Heart left ventricle (tissue), 16 donors: ENCODE measurements at regions not wholly inside any gene's neighbourhood (a gene's known extent, or its start where the extent isn't known, plus 50 kb on each side); places are given as distances from the start of the nearest gene placed in this dataset.
A peak's percentile ranks its signal among the peaks of the same experiment; 100 is the strongest.

Experiments used
- ATAC-seq, 4 donors: fragments of 200-7000 bp; cut with Tn5 transposase; one replicate each; pipeline ENCODE4 v1.9.1; 2020 to 2022; ENCODE audit warnings: moderate library complexity in 4 of 4, mild to moderate bottlenecking in 3 of 4, moderate number of reproducible peaks in 1 of 4
- DNase-seq, 5 donors: peaks; one replicate each; pipeline ENCODE4 v3.0.0-alpha.2; 2020
- H3K27ac ChIP-seq, 12 donors: fragments of 200-600 bp; sonication (generic) in 4 of 12; one replicate each; pipeline versions ENCODE4 v1.5.0 to v1.8.0; 2016 to 2022; ENCODE audit warnings: mild to moderate bottlenecking in 2 of 12
- H3K27me3 ChIP-seq, 9 donors: fragments of 200-600 bp; sonication (generic) in 2 of 9; one replicate each; pipeline versions ENCODE4 v1.5.1 to v1.8.0; 2016 to 2022; ENCODE audit warnings: mild to moderate bottlenecking in 3 of 9
- H3K36me3 ChIP-seq, 9 donors: fragments of 200-600 bp; sonication (generic) in 2 of 9; one replicate each; pipeline versions ENCODE4 v1.5.0 to v1.8.0; 2018 to 2022; ENCODE audit warnings: mild to moderate bottlenecking in 2 of 9
- H3K4me1 ChIP-seq, 12 donors: fragments of 200-600 bp; sonication (generic) in 4 of 12; one replicate each; pipeline versions ENCODE4 v1.5.0 to v1.8.0; 2016 to 2022; ENCODE audit warnings: mild to moderate bottlenecking in 3 of 12
- H3K4me3 ChIP-seq, 12 donors: fragments of 200-600 bp; sonication (generic) in 4 of 12; one replicate each; pipeline versions ENCODE4 v1.5.0 to v1.8.0; 2017 to 2022; ENCODE audit warnings: mild to moderate bottlenecking in 9 of 12, moderate library complexity in 4 of 12
- H3K9me3 ChIP-seq, 12 donors: fragments of 200-600 bp; sonication (generic) in 4 of 12; one replicate each; pipeline versions ENCODE4 v1.5.0 to v1.8.0; 2016 to 2022; ENCODE audit warnings: mild to moderate bottlenecking in 1 of 12
- POLR2A ChIP-seq, 2 donors: fragments of 450-650 bp; IDR thresholded peaks; one replicate each; pipeline ENCODE4 v1.6.1; 2017; ENCODE audit warnings: antibody characterized with exemption in 2 of 2, mild to moderate bottlenecking in 2 of 2, moderate library complexity in 2 of 2
- WGBS, 4 donors: extraction: QIAGEN DNeasy Blood & Tissue Kit in 2 of 4; methylation state at CpG; one replicate each; pipeline versions ENCODE4 v1.1.5 to v1.1.7; 2013 to 2018; 5-methylcytosine and 5-hydroxymethylcytosine counted together
- intact Hi-C, 10 donors: fragments of 100-400 bp; cut with DNase I; formaldehyde crosslinking; loops; one replicate each; pipeline versions ENCODE4 v1.11.1 to v1.14.2; 2022
- TF ChIP-seq, protein P1 (sequence below), 12 donors: fragments of 200-600 bp; sonication (generic) in 4 of 12; IDR thresholded peaks; one replicate each; pipeline versions ENCODE4 v1.5.0 to v1.8.0; 2018 to 2022; ENCODE audit warnings: antibody characterized with exemption in 12 of 12, mild to moderate bottlenecking in 5 of 12
- donor health status: ischemic (EF 13 %, LVEDD 7.1; RV severe dilation, severe dysfunction).
- donor health status: healthy with polysubstance abuse.
- donor health status: DM: no; HTN: yes; CAD: no.
- donor health status: DM: no; HTN: no; CAD: no.
- donor health status: ischemic (EF 25% LVEDD 6.9; RV normal size, moderate dysfunction).
- donor health status: ischemic (EF 25% LVEDD 5.7; RV mildly dilated, moderate dysfunction).
- donor health status: healthy.
- donor health status: DM: yes; HTN: yes; CAD: no.
- donor health status: ischemic (EF 35%, LVEDD 5.7; RV mildly dilated, moderate dysfunction).
- donor health status: nonischemic (EF 11% LVEDD 7.7; RV severe dilation, severe dysfunction).
- donor health status: DM: yes; HTN: yes; CAD: no.
- donor health status: PGD.
- donor health status: ischemic (EF 29% LVEDD 5.4; RV normal size, mild dysfunction).
- donor health status: nonischemic (EF 23%, LVEDD 6.1; RV moderate dilation, normal function).

DNA sequence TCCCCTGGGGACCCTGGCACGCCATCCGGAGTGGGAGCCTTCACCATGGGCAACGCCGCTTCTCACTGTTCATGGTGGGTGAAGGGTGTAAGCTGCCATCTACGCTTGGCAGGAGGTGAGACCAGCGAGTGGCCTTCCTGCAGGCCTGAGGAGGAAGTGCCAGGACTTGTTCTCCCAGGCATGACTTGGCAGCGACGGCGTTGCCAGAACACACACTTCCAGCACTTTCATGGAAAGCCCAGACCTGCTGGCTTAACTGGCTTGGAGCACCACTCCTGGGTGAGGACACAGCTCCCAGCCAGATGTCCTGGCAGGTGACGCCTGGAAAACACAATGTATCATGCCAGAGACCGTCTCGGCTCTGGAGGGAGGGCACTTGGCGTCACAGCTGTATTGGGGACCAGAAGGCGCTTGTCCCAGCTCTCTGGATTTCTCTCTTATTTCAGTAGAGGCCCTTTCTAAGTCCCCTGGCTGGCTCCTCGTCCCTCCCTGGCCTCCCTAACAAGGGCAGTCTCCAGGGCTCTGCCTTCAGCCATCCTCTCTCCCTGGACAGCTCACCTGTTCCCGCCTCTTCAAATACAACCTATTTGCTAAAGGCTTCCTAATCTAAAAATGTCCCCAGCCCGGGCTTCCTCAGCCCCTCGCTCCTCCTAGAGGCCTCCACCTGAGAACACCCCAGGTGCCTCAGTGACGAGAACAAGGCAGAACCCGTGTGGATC lies 188.3 kb downstream of the OLFM1 start:
- WGBS, 4 donors: 72 to 81% (median 74%) methylated on average over 17 to 20 of the region's 20 CpGs
- ATAC-seq (peak in 3 of 4 donors; percentile 27 to 70 (median 42)), DNase-seq (peak in 2 of 5 donors; percentile 44 to 48)
- no peak for TF ChIP-seq POLR2A (IDR thresholded peaks at IDR 0.05)
- TF ChIP-seq, protein P1, sequence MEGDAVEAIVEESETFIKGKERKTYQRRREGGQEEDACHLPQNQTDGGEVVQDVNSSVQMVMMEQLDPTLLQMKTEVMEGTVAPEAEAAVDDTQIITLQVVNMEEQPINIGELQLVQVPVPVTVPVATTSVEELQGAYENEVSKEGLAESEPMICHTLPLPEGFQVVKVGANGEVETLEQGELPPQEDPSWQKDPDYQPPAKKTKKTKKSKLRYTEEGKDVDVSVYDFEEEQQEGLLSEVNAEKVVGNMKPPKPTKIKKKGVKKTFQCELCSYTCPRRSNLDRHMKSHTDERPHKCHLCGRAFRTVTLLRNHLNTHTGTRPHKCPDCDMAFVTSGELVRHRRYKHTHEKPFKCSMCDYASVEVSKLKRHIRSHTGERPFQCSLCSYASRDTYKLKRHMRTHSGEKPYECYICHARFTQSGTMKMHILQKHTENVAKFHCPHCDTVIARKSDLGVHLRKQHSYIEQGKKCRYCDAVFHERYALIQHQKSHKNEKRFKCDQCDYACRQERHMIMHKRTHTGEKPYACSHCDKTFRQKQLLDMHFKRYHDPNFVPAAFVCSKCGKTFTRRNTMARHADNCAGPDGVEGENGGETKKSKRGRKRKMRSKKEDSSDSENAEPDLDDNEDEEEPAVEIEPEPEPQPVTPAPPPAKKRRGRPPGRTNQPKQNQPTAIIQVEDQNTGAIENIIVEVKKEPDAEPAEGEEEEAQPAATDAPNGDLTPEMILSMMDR (IDR thresholded peaks at IDR 0.05): no peak
- intact Hi-C loops: loop anchor here in 1 of 10 donors (5.0 kb wide), 1 partner anchor 132 kb away; no protein-coding TSS in a partner anchor
- H3K36me3 ChIP-seq: no peaks in the 10 kb centered on the region
- H3K4me1 ChIP-seq: peaks cover 0 to 3% (median 0%) of the 10 kb centered on the region in 12 donors
- peaks cover 0 to 49% (median 4%) of the 10 kb centered on the region in 9 donors for H3K27me3 ChIP-seq
- H3K9me3 ChIP-seq: no peaks in the 10 kb centered on the region
- no peak overlapping the region for H3K27ac ChIP-seq
- H3K4me3 ChIP-seq: no peak overlapping the region

DNA sequence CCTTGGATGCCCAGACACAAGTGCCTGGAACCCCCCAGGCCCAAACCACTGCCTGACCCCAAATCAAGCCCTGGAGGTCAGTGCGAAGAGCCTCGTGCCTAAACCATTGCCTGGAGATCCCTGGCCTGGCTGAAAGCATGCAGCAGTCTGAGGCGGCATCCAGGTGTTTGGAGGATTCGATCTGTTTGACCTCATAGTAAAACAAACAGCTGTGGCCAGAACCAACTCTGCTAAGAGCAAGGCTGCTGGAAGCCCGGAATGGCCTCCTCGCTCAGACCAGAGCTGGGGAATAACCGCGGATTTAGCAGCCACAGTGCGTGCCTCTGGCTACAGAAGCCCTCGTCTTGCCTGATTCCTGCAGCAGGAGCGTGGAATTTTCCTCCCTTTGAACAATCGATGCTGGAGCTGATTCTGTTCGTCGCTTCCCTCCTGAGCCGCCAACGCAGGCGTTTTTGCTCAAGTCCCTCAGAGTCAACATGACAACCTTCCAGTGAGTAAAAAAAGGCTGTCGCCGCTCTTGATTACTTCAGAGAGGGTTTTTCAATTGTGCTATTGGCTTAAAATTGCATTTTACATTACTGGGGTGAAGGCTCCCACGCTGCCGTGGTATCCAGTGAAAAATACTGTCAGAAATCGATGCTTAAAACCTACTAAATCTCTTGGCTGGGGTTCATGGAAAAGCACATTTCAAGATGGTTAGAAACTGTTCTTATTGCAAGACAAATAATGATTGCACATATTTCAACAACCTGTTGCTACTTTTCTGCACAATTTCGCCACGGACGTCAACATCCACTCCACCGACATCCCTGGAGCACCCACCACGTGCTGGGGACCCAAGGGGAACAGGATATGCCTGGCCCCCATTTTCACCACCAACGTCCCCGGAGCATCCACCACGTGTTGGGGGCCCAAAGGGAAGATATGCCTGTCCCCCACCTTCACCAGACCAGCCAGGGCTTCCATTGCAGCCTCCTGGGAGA lies 190.0 kb downstream of the OLFM1 start:
- H3K4me1 ChIP-seq: peaks cover 0 to 16% (median 7%) of the 10 kb centered on the region in 12 donors
- peaks cover 0 to 36% (median 0%) of the 10 kb centered on the region in 9 donors for H3K27me3 ChIP-seq
- no peak for DNase-seq
- 74 to 82% (median 81%) methylated on average over 26 to 30 of the region's 30 CpGs for WGBS, 4 donors
- no peaks in the 10 kb centered on the region for H3K9me3 ChIP-seq
- ATAC-seq: no peak
- H3K27ac ChIP-seq: no peak overlapping the region
- TF ChIP-seq, protein P1 (IDR thresholded peaks at IDR 0.05): no peak
- no peak for TF ChIP-seq POLR2A (IDR thresholded peaks at IDR 0.05)
- intact Hi-C loops: loop anchor here in 1 of 10 donors (5.0 kb wide), 1 partner anchor 130 kb away; no protein-coding TSS in a partner anchor
- no peak overlapping the region for H3K4me3 ChIP-seq
- no peaks in the 10 kb centered on the region for H3K36me3 ChIP-seq

DNA sequence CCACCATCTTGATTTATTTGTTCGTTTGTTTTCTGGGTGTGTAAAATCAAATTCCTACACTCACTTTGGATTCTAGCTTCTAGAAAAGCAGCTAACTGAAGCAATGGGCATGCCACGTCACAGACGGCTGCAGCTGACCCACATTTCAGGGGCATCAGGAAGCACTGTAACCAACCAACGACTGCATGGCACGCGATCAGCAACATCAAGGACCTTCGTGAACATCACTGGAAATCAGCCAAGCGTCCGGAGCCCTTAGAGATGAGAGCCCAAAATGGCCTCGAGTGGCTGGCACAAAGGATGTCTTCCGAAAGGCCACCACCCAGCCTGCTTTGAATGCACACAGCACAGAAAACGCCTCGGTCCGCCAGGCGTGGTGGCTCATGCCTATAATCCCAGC lies 191.1 kb downstream of the OLFM1 start:
- Histone ChIP-seq H3K9me3 (no peaks in the 10 kb centered on the region), H3K27ac (no peak overlapping the region), H3K4me1 (peaks cover 0 to 18% (median 7%) of the 10 kb centered on the region in 12 donors), H3K4me3 (no peak overlapping the region), H3K27me3 (peaks cover 0 to 25% (median 0%) of the 10 kb centered on the region in 9 donors), H3K36me3 (no peaks in the 10 kb centered on the region)
- no peak for TF ChIP-seq POLR2A (IDR thresholded peaks at IDR 0.05)
- TF ChIP-seq, protein P1 (IDR thresholded peaks at IDR 0.05): no peak
- no peak for DNase-seq
- intact Hi-C loops: loop anchor here in 1 of 10 donors (5.0 kb wide), 1 partner anchor 129 kb away; no protein-coding TSS in a partner anchor
- WGBS, 4 donors: 77 to 83% (median 83%) methylated on average over 10 to 15 of the region's 15 CpGs
- no peak for ATAC-seq
